ENCODE measurements at regions not wholly inside any gene's neighbourhood (a gene's known extent, or its start where the extent isn't known, plus 50 kb on each side); places are given as distances from the start of the nearest gene placed in this dataset.
"Not testable (repeated sequence)": the region's sequence is repeated elsewhere in the genome, so short reads cannot be mapped to it uniquely, and the experiment has no call there.

GRCh38 chr3:59494969-59495368 is 445.1 kb upstream of the CFAP20DC start:
- not testable (repeated sequence) for DNase-seq

GRCh38 chr3:59486520-59486919 is 436.7 kb upstream of the CFAP20DC start:
- no peak for DNase-seq

- DNase-seq: no peak
Observed at GRCh38 chr3:59483191-59483590, 433.4 kb upstream of the CFAP20DC start.

GRCh38 chr3:59482684-59483083 is 432.9 kb upstream of the CFAP20DC start:
- peak; percentile 69 for DNase-seq

- peak; percentile 44 for DNase-seq
Observed at GRCh38 chr3:59481776-59482400, 432.1 kb upstream of the CFAP20DC start.

GRCh38 chr3:59480486-59480995 is 430.7 kb upstream of the CFAP20DC start:
- DNase-seq: peak; percentile 83

GRCh38 chr3:59473636-59474035 is 423.8 kb upstream of the CFAP20DC start:
- DNase-seq: no peak

- peak; percentile 45 for DNase-seq
Observed at GRCh38 chr3:59472541-59472940, 422.7 kb upstream of the CFAP20DC start.

GRCh38 chr3:59469948-59470723 is 420.3 kb upstream of the CFAP20DC start:
- peak; percentile 26 for DNase-seq

GRCh38 chr3:59467476-59467875 is 417.7 kb upstream of the CFAP20DC start:
- no peak for DNase-seq

GRCh38 chr3:59464187-59464586 is 414.4 kb upstream of the CFAP20DC start:
- DNase-seq: no peak

- no peak for DNase-seq
Observed at GRCh38 chr3:59463253-59463652, 413.4 kb upstream of the CFAP20DC start.

GRCh38 chr3:59460068-59460467 is 410.2 kb upstream of the CFAP20DC start:
- DNase-seq: no peak

GRCh38 chr3:59456852-59457485 is 407.1 kb upstream of the CFAP20DC start:
- DNase-seq: no peak

GRCh38 chr3:59451800-59452746 is 402.2 kb upstream of the CFAP20DC start:
- DNase-seq: no peak

GRCh38 chr3:59450946-59451763 is 401.3 kb upstream of the CFAP20DC start:
- DNase-seq: peak; percentile 18

- no peak for DNase-seq
Observed at GRCh38 chr3:59450437-59450836, 400.6 kb upstream of the CFAP20DC start.

- no peak for DNase-seq
Observed at GRCh38 chr3:59446775-59447465, 397.1 kb upstream of the CFAP20DC start.

- no peak for DNase-seq
Observed at GRCh38 chr3:59444676-59445075, 394.9 kb upstream of the CFAP20DC start.

- no peak for DNase-seq
Observed at GRCh38 chr3:59444294-59444671, 394.5 kb upstream of the CFAP20DC start.

All from fibroblast of upper back skin (primary cell).